ENCODE measurements at regions not wholly inside any gene's neighbourhood (a gene's known extent, or its start where the extent isn't known, plus 50 kb on each side); places are given as distances from the start of the nearest gene placed in this dataset.

DNA sequence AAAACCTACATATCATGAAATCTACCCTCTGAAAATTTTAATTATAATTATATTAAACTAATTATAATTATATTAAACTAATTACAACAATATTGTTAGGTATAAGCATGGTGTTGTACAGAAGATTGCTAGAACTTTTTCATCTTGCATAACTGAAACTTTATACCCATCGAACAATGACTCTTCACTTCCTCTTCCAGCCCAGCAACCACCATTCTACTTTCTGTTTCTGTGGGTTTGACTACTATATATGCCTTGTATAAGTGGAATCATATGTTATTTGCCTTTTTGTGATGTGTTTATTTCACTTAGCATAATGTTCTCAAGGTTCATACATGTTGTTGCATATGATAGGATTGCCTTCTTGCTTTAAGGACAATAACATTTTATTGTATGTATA, 274.2 kb upstream of the CCNH start:
- Histone ChIP-seq H3K4me1 (no peaks in the 10 kb centered on the region), H3K36me3 (no peaks in the 10 kb centered on the region), H3K9me3 (replicated peaks) (peaks cover 48% of the 10 kb centered on the region), H3K27me3 (ENCODE audit: low read depth) (no peaks in the 10 kb centered on the region), H3K4me3 (no peak overlapping the region), H3K27ac (replicated peaks) (no peak overlapping the region)
- TF ChIP-seq, protein P1, sequence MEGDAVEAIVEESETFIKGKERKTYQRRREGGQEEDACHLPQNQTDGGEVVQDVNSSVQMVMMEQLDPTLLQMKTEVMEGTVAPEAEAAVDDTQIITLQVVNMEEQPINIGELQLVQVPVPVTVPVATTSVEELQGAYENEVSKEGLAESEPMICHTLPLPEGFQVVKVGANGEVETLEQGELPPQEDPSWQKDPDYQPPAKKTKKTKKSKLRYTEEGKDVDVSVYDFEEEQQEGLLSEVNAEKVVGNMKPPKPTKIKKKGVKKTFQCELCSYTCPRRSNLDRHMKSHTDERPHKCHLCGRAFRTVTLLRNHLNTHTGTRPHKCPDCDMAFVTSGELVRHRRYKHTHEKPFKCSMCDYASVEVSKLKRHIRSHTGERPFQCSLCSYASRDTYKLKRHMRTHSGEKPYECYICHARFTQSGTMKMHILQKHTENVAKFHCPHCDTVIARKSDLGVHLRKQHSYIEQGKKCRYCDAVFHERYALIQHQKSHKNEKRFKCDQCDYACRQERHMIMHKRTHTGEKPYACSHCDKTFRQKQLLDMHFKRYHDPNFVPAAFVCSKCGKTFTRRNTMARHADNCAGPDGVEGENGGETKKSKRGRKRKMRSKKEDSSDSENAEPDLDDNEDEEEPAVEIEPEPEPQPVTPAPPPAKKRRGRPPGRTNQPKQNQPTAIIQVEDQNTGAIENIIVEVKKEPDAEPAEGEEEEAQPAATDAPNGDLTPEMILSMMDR (IDR thresholded peaks at IDR 0.05; ENCODE audit: borderline replicate concordance) = no peak
- DNase-seq = no peak
- intact Hi-C loops (cut with micrococcal nuclease) = no loop called here

DNA sequence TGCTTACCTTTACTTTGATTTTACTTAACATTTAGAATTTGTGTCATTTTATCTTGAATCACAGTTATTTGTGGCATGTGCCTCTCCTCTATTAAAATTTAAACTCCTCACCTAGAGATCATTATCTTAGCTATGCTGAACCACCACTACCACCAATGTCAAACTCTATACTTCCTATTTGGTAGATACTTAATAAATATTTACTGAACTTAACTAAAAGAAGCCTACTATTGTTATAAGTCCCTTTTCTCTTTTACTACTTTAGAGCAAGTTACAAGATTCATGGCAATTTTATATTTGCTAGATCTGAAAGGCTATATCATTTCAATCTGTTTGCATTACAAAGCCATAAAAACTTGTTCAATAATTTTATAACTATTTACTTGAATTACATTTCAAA, 273.3 kb upstream of the CCNH start:
- H3K27ac ChIP-seq (replicated peaks) = no peak overlapping the region
- no peaks in the 10 kb centered on the region for H3K27me3 ChIP-seq (ENCODE audit: low read depth)
- no peak for DNase-seq
- H3K4me3 ChIP-seq = no peak overlapping the region
- no peaks in the 10 kb centered on the region for H3K4me1 ChIP-seq
- H3K9me3 ChIP-seq (replicated peaks) = peaks cover 39% of the 10 kb centered on the region
- TF ChIP-seq, protein P1 (IDR thresholded peaks at IDR 0.05; ENCODE audit: borderline replicate concordance) = no peak
- H3K36me3 ChIP-seq = no peaks in the 10 kb centered on the region
- intact Hi-C loops (cut with micrococcal nuclease) = no loop called here

DNA sequence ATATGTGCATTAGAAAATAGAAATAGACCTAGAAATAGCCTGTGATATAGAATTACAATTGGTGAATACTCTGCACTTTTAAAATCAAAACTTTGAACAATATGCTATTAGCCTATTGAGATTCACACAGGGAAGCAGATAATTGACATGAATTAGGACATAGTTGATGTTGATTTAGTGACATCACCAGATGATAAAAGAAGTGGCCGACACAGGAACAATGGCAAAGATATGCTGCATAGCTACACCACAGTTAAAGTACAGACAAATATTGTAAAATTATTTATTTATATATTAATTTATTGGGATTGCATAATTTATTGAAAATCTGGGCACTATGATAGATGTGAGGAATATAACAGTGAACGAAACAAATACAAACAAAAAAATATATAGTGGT, 261.5 kb upstream of the CCNH start:
- DNase-seq = no peak
- H3K27ac ChIP-seq (replicated peaks) = no peak overlapping the region
- no peaks in the 10 kb centered on the region for H3K4me1 ChIP-seq
- intact Hi-C loops (cut with micrococcal nuclease) = no loop called here
- TF ChIP-seq, protein P1 (IDR thresholded peaks at IDR 0.05; ENCODE audit: borderline replicate concordance) = no peak
- no peaks in the 10 kb centered on the region for H3K9me3 ChIP-seq (replicated peaks)
- no peak overlapping the region for H3K4me3 ChIP-seq
- H3K27me3 ChIP-seq (ENCODE audit: low read depth) = no peaks in the 10 kb centered on the region
- H3K36me3 ChIP-seq = no peaks in the 10 kb centered on the region

DNA sequence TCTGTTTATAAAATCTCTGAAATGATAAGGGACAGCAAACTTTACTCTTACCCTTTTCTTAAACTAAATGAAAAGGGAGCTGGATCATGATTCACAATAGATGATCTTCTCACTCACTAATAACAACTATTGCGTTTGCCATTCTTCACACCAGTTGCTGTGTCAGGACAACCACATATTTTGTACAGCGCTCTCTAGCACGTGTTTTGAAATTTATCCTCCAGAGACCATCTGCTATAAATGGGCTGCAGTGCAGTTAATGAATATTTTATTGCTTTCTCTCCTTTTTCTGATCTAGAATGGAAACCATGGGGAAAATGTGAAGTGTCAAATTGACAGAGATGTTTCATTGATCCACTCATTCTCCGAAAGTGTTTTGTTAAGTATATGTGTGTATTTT, 258.4 kb upstream of the CCNH start:
- Histone ChIP-seq H3K36me3 (no peaks in the 10 kb centered on the region), H3K4me3 (no peak overlapping the region), H3K27me3 (ENCODE audit: low read depth) (no peaks in the 10 kb centered on the region), H3K9me3 (replicated peaks) (no peaks in the 10 kb centered on the region), H3K27ac (replicated peaks) (no peak overlapping the region), H3K4me1 (no peaks in the 10 kb centered on the region)
- no peak for DNase-seq
- intact Hi-C loops (cut with micrococcal nuclease) = no loop called here
- TF ChIP-seq, protein P1 (IDR thresholded peaks at IDR 0.05; ENCODE audit: borderline replicate concordance) = no peak

DNA sequence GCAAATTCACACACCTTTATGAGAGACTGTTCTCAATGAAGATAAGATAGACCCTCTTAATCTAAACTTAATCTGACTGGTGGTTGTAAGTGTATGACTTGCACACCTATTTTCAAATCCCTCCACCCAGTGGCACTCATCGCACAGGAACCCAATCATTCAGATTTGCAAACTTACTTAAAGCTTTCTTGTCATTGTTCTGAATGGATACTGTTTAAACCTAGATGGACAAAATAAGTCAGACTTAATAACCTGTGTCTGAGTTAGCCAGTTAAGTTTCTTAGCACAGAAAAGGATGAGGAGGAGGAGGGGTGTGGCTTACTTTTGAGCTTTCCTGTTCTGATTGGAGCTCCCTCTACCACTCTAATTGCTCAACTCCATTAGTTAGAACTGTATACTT, 252.4 kb upstream of the CCNH start:
- intact Hi-C loops (cut with micrococcal nuclease) = no loop called here
- H3K4me3 ChIP-seq = no peak overlapping the region
- no peaks in the 10 kb centered on the region for H3K4me1 ChIP-seq
- DNase-seq = no peak
- no peaks in the 10 kb centered on the region for H3K36me3 ChIP-seq
- no peaks in the 10 kb centered on the region for H3K9me3 ChIP-seq (replicated peaks)
- no peak overlapping the region for H3K27ac ChIP-seq (replicated peaks)
- TF ChIP-seq, protein P1 (IDR thresholded peaks at IDR 0.05; ENCODE audit: borderline replicate concordance) = no peak
- no peaks in the 10 kb centered on the region for H3K27me3 ChIP-seq (ENCODE audit: low read depth)

Measured in left ventricle myocardium inferior (tissue), 1 donor.